PC-9 (cell line): ENCODE measurements at regions not wholly inside any gene's neighbourhood (a gene's known extent, or its start where the extent isn't known, plus 50 kb on each side); places are given as distances from the start of the nearest gene placed in this dataset.

Experiments
- BruUV-seq: library from RNA; stranded (reverse); fragments of 400-500 nt; replicated peaks from 2 replicates; lab custom pipeline; 2021; lab: Mats Ljungman, UMichigan
- CTCF ChIA-PET: fragments of 300-600 bp; sonication (Branson Sonifier 250); formaldehyde crosslinking; loops from one replicate; lab custom pipeline; 2022; ENCODE audit warnings: antibody characterized with exemption; lab: Charles Lee
- POLR2A ChIA-PET: fragments of 300-600 bp; sonication (Branson Sonifier 250); formaldehyde crosslinking; loops from one replicate; lab custom pipeline; 2022; ENCODE audit warnings: antibody characterized with exemption; ENCODE audit not compliant: unreplicated experiment; lab: Charles Lee
- DNase-seq, 2 experiments: peaks; one replicate each; pipeline versions ENCODE4 v3.0.0 to v3.0.0-alpha.2; 2015 to 2022; ENCODE audit warnings: mixed read lengths in 1 of 2
- H2AFZ ChIP-seq: fragments of 200-600 bp; sonication (generic); 2 replicates; pipeline ENCODE4 v1.8.1; 2017; ENCODE audit warnings: antibody characterized with exemption
- H3F3A ChIP-seq: fragments of 200-600 bp; sonication (generic); 2 replicates; pipeline ENCODE4 v1.8.1; 2017; ENCODE audit warnings: antibody characterized with exemption, mild to moderate bottlenecking, low read depth; ENCODE audit not compliant: insufficient read depth
- H3K27ac ChIP-seq: fragments of 200-600 bp; sonication (generic); 2 replicates; pipeline ENCODE4 v1.6.1; 2016; ENCODE audit warnings: mixed run types
- H3K27me3 ChIP-seq: fragments of 200-600 bp; sonication (generic); 2 replicates; pipeline ENCODE4 v1.6.1; 2016; ENCODE audit warnings: low read depth, mixed run types; ENCODE audit not compliant: insufficient read depth
- H3K36me3 ChIP-seq: fragments of 200-600 bp; sonication (generic); 2 replicates; pipeline ENCODE4 v1.6.1; 2016; ENCODE audit warnings: low read depth, mixed run types
- H3K4me1 ChIP-seq: fragments of 200-600 bp; sonication (generic); replicated peaks from 2 replicates; pipeline ENCODE4 v1.6.1; 2016; ENCODE audit warnings: mixed run types; ENCODE audit not compliant: insufficient read depth
- H3K4me2 ChIP-seq: fragments of 200-600 bp; sonication (generic); 2 replicates; pipeline ENCODE4 v1.6.1; 2017; ENCODE audit warnings: mixed run types
- H3K4me3 ChIP-seq: fragments of 200-600 bp; sonication (generic); 2 replicates; pipeline ENCODE4 v1.6.1; 2016; ENCODE audit warnings: mixed run types
- H3K79me2 ChIP-seq: fragments of 200-600 bp; sonication (generic); 2 replicates; pipeline ENCODE4 v1.6.1; 2017; ENCODE audit warnings: low read depth, mixed run types
- H3K9me2 ChIP-seq: fragments of 200-600 bp; sonication (generic); 2 replicates; pipeline ENCODE4 v1.8.1; 2017; ENCODE audit warnings: mild to moderate bottlenecking; ENCODE audit not compliant: insufficient read depth
- H3K9me3 ChIP-seq: fragments of 200-600 bp; sonication (generic); 2 replicates; pipeline ENCODE4 v1.8.1; 2016; ENCODE audit warnings: low read depth; ENCODE audit not compliant: insufficient read depth
- H4K20me1 ChIP-seq: fragments of 200-600 bp; sonication (generic); 2 replicates; pipeline ENCODE4 v1.8.1; 2017; ENCODE audit not compliant: insufficient read depth
- EZH2 ChIP-seq: fragments of 200-600 bp; sonication (generic); IDR thresholded peaks from 2 replicates; pipeline ENCODE4 v1.8.0; 2017; ENCODE audit warnings: antibody characterized with exemption, low read depth
- intact Hi-C: fragments of 100-400 bp; cut with micrococcal nuclease; formaldehyde crosslinking; loops from one replicate; pipeline ENCODE4 v1.10.0; 2022; ENCODE audit not compliant: unreplicated experiment
- TF ChIP-seq, protein P1 (sequence below): fragments of 200-600 bp; sonication (generic); conservative IDR thresholded peaks from 2 replicates; pipeline ENCODE4 v1.6.1; 2017; ENCODE audit warnings: mixed run types, antibody characterized with exemption, mild to moderate bottlenecking, moderate library complexity

DNA sequence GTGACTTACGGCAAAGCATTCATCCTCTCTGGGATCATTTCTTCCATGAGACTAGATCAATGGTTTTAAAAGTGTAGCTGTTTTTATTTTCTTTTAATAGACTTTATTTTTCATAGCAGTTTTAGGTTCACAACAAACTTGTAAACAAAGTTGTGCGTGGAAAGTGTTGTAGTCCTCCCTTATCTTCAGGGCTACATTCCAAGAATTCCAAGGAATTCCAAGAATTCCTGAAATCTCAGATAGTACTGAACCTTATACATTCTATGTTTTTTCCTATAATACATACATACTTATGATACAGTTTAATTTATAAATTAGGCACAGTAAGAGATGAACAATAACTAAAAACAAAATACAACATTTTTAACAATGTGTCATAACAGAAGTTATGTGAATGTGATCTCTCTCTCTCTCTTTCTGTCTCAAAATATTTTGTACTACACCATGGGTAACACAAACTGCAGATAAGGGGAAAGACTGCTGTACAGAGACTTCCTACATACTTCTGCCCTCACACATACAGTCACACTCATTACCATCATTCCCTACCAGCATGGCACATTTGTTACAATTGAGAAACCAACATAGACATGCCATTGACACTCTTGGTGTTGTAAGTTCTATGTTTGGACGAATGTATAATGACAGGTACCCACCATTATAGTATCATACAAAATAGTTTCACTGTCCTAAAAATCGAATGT is 1933.2 kb upstream of the WWC1 start:
- H3K9me2 ChIP-seq = no peaks in the 10 kb centered on the region
- no TSS peak for BruUV-seq
- no peaks in the 10 kb centered on the region for H3K36me3 ChIP-seq
- no peak for DNase-seq
- ChIA-PET POLR2A (no interaction called here), CTCF (no interaction called here)
- no peak overlapping the region for H2AFZ ChIP-seq
- TF ChIP-seq, protein P1, sequence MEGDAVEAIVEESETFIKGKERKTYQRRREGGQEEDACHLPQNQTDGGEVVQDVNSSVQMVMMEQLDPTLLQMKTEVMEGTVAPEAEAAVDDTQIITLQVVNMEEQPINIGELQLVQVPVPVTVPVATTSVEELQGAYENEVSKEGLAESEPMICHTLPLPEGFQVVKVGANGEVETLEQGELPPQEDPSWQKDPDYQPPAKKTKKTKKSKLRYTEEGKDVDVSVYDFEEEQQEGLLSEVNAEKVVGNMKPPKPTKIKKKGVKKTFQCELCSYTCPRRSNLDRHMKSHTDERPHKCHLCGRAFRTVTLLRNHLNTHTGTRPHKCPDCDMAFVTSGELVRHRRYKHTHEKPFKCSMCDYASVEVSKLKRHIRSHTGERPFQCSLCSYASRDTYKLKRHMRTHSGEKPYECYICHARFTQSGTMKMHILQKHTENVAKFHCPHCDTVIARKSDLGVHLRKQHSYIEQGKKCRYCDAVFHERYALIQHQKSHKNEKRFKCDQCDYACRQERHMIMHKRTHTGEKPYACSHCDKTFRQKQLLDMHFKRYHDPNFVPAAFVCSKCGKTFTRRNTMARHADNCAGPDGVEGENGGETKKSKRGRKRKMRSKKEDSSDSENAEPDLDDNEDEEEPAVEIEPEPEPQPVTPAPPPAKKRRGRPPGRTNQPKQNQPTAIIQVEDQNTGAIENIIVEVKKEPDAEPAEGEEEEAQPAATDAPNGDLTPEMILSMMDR = no peak
- no peak for TF ChIP-seq EZH2
- H3K4me2 ChIP-seq = no peak overlapping the region
- H3K4me3 ChIP-seq = no peak overlapping the region
- no peaks in the 10 kb centered on the region for H3F3A ChIP-seq
- no peaks in the 10 kb centered on the region for H3K79me2 ChIP-seq
- intact Hi-C loops = no loop called here
- H3K4me1 ChIP-seq = no peaks in the 10 kb centered on the region
- H3K27ac ChIP-seq = no peak overlapping the region
- H3K9me3 ChIP-seq = no peaks in the 10 kb centered on the region
- no peaks in the 10 kb centered on the region for H4K20me1 ChIP-seq
- H3K27me3 ChIP-seq = no peaks in the 10 kb centered on the region; the same call in 1 of the 2 replicates

DNA sequence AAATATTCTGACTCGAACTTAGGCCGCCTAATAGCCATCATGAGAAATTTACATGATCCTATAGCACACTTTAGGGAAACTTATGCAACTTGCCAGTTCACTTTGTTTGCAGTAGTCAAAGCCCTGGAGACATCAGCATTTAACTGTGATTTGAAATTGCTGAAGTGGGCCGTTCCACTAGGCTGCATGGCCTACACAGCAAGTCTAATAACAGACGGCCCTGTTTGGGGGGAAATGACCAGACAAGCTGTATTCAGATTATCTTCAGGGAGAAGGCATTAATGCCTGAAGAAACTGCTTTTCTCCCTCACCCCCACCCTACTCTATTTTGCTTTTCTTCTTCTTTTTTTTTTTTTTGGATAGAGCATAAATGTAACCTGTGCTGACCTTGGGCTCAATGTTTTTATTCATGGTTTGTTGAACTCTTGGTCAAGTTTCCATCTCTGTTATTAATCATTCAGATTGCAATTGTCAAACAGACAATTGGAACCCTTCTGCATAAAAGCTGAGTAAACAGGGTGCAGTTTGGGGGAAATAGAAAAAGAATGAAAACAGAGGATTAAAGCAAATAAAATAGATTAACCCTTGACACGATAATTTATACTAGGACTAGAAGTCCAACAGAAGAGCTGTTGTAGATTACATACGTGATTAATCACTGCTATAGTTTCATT is 1928.2 kb upstream of the WWC1 start:
- Histone ChIP-seq H3K4me2 (no peak overlapping the region), H4K20me1 (no peaks in the 10 kb centered on the region), H3K79me2 (no peaks in the 10 kb centered on the region), H3K9me3 (no peaks in the 10 kb centered on the region), H3F3A (no peaks in the 10 kb centered on the region), H3K9me2 (no peaks in the 10 kb centered on the region), H3K27me3 (no peaks in the 10 kb centered on the region; the same call in 1 of the 2 replicates), H2AFZ (no peak overlapping the region), H3K27ac (no peak overlapping the region), H3K4me1 (no peaks in the 10 kb centered on the region), H3K36me3 (no peaks in the 10 kb centered on the region), H3K4me3 (no peak overlapping the region)
- ChIA-PET POLR2A (no interaction called here), CTCF (no interaction called here)
- DNase-seq = no peak
- intact Hi-C loops = no loop called here
- no TSS peak for BruUV-seq
- TF ChIP-seq, protein P1 = no peak
- TF ChIP-seq EZH2 = no peak

DNA sequence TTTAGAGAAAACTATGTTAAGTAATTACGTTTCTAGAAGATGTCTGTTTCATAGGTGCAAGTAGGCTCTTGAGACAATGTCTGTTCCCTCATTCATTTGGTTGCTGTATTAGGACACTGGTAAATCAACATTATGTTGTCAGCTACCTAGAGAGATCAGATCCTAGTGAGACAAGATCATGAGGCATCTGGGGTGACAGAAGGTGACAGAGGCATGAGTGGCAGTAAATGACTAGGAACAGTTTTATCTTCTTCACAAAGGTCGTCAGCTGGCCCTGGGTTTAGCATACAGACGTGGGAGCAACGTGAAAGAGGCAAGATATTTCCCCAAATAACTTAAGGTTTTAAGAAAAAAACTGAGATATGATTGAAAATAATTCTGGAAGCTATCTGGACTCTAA is 1926.3 kb upstream of the WWC1 start:
- Histone ChIP-seq H4K20me1 (no peaks in the 10 kb centered on the region), H3K4me3 (no peak overlapping the region), H3K9me2 (no peaks in the 10 kb centered on the region), H3K9me3 (no peaks in the 10 kb centered on the region), H3K27ac (no peak overlapping the region), H2AFZ (no peak overlapping the region), H3K4me1 (no peaks in the 10 kb centered on the region), H3K79me2 (no peaks in the 10 kb centered on the region), H3K4me2 (no peak overlapping the region), H3F3A (no peaks in the 10 kb centered on the region), H3K36me3 (no peaks in the 10 kb centered on the region), H3K27me3 (no peaks in the 10 kb centered on the region)
- ChIA-PET POLR2A (no interaction called here), CTCF (no interaction called here)
- BruUV-seq = no TSS peak
- TF ChIP-seq, protein P1 = no peak
- no peak for TF ChIP-seq EZH2
- DNase-seq = no peak
- intact Hi-C loops = no loop called here
